ENCODE measurements at regions not wholly inside any gene's neighbourhood (a gene's known extent, or its start where the extent isn't known, plus 50 kb on each side); places are given as distances from the start of the nearest gene placed in this dataset.

GRCh38 chr3:24905266-24905665, 410.6 kb upstream of the THRB start:
- no peak for DNase-seq (ENCODE audit: low read depth)
- TF ChIP-seq CTCF (IDR thresholded peaks at IDR 0.05; ENCODE audit: insufficient read depth, low read length): no peak
- no peak overlapping the region for H3K4me3 ChIP-seq (ENCODE audit: low read depth, low read length)

- no peak overlapping the region for H3K4me3 ChIP-seq (ENCODE audit: low read depth, low read length)
- DNase-seq (ENCODE audit: low read depth): no peak
- TF ChIP-seq CTCF (IDR thresholded peaks at IDR 0.05; ENCODE audit: insufficient read depth, low read length): no peak
Observed at GRCh38 chr3:24907106-24907505, 412.5 kb upstream of the THRB start.

GRCh38 chr3:24911076-24911475, 416.4 kb upstream of the THRB start:
- no peak for TF ChIP-seq CTCF (IDR thresholded peaks at IDR 0.05; ENCODE audit: insufficient read depth, low read length)
- no peak overlapping the region for H3K4me3 ChIP-seq (ENCODE audit: low read depth, low read length)
- DNase-seq (ENCODE audit: low read depth): no peak

- no peak for DNase-seq (ENCODE audit: low read depth)
- TF ChIP-seq CTCF (IDR thresholded peaks at IDR 0.05; ENCODE audit: insufficient read depth, low read length): no peak
- H3K4me3 ChIP-seq (ENCODE audit: low read depth, low read length): no peak overlapping the region
Observed at GRCh38 chr3:24915639-24916038, 421.0 kb upstream of the THRB start.

GRCh38 chr3:24917908-24918307, 423.3 kb upstream of the THRB start:
- no peak overlapping the region for H3K4me3 ChIP-seq (ENCODE audit: low read depth, low read length)
- DNase-seq (ENCODE audit: low read depth): no peak
- TF ChIP-seq CTCF (IDR thresholded peaks at IDR 0.05; ENCODE audit: insufficient read depth, low read length): no peak

- DNase-seq (ENCODE audit: low read depth): no peak
- TF ChIP-seq CTCF (IDR thresholded peaks at IDR 0.05; ENCODE audit: insufficient read depth, low read length): no peak
- no peak overlapping the region for H3K4me3 ChIP-seq (ENCODE audit: low read depth, low read length)
Observed at GRCh38 chr3:24923570-24923969, 428.9 kb upstream of the THRB start.

GRCh38 chr3:24929521-24929920, 434.9 kb upstream of the THRB start:
- TF ChIP-seq CTCF (IDR thresholded peaks at IDR 0.05; ENCODE audit: insufficient read depth, low read length): no peak
- no peak for DNase-seq (ENCODE audit: low read depth)
- H3K4me3 ChIP-seq (ENCODE audit: low read depth, low read length): no peak overlapping the region
